CD8-positive, alpha-beta memory T cell (primary cell): ENCODE measurements at regions not wholly inside any gene's neighbourhood (a gene's known extent, or its start where the extent isn't known, plus 50 kb on each side); places are given as distances from the start of the nearest gene placed in this dataset.

Source experiments
- CTCF ChIA-PET: fragments of 350-600 bp; sonication (Branson Sonifier 250); formaldehyde crosslinking; loops from one replicate; lab custom pipeline; 2021; ENCODE audit warnings: antibody characterized with exemption; lab: Charles Lee
- POLR2A ChIA-PET: fragments of 350-600 bp; sonication (Branson Sonifier 250); formaldehyde crosslinking; loops from one replicate; lab custom pipeline; 2021; ENCODE audit warnings: antibody characterized with exemption; lab: Charles Lee
- DNase-seq, 5 donors: peaks; one replicate each; pipeline versions ENCODE4 v3.0.0 to v3.0.0-alpha.2; 2020 to 2022; ENCODE audit warnings: mixed read lengths in 1 of 5
- H3K27ac ChIP-seq: one replicate; pipeline ENCODE4 v1.7.0; 2013; ENCODE audit warnings: low read depth, mild to moderate bottlenecking, low read length, moderate library complexity
- H3K27me3 ChIP-seq: 2 replicates; pipeline ENCODE4 v1.7.0; 2013; ENCODE audit warnings: low read length, mild to moderate bottlenecking; ENCODE audit not compliant: insufficient read depth, poor library complexity, severe bottlenecking
- H3K36me3 ChIP-seq: 2 replicates; pipeline ENCODE4 v1.7.0; 2013; ENCODE audit warnings: mild to moderate bottlenecking, low read length, moderate library complexity; ENCODE audit not compliant: insufficient read depth
- H3K4me1 ChIP-seq: 2 replicates; pipeline ENCODE4 v1.7.0; 2013; ENCODE audit warnings: mild to moderate bottlenecking, low read length, moderate library complexity; ENCODE audit not compliant: insufficient read depth
- H3K4me3 ChIP-seq: 2 replicates; pipeline ENCODE4 v1.7.0; 2013; ENCODE audit warnings: mild to moderate bottlenecking, low read length
- H3K9me3 ChIP-seq: 2 replicates; pipeline ENCODE4 v1.7.0; 2013; ENCODE audit warnings: mild to moderate bottlenecking, low read length
- H3K27ac Mint-ChIP-seq, 8 donors: one replicate each; pipeline ENCODE4 v1.8.0; 2020 to 2021; ENCODE audit warnings: mixed read lengths in 8 of 8, mild to moderate bottlenecking in 6 of 8, inconsistent platforms in 3 of 8, moderate library complexity in 3 of 8
- H3K27me3 Mint-ChIP-seq, 2 donors: one replicate each; pipeline ENCODE4 v1.8.0; 2020 to 2021; ENCODE audit warnings: mixed read lengths in 2 of 2, mild to moderate bottlenecking in 1 of 2, moderate library complexity in 1 of 2
- H3K36me3 Mint-ChIP-seq, 3 donors: one replicate each; pipeline ENCODE4 v1.8.0; 2020 to 2021; ENCODE audit warnings: mixed read lengths in 3 of 3, inconsistent platforms in 1 of 3, mild to moderate bottlenecking in 1 of 3
- H3K4me1 Mint-ChIP-seq, 3 donors: one replicate each; pipeline ENCODE4 v1.8.0; 2020 to 2021; ENCODE audit warnings: mixed read lengths in 3 of 3, inconsistent platforms in 1 of 3, mild to moderate bottlenecking in 1 of 3
- H3K4me3 Mint-ChIP-seq, 7 donors: one replicate each; pipeline ENCODE4 v1.8.0; 2020 to 2021; ENCODE audit warnings: mixed read lengths in 7 of 7, mild to moderate bottlenecking in 6 of 7, moderate library complexity in 4 of 7, inconsistent platforms in 2 of 7
- H3K9me3 Mint-ChIP-seq, 5 donors: one replicate each; pipeline ENCODE4 v1.8.0; 2020 to 2022; ENCODE audit warnings: mixed read lengths in 5 of 5, mild to moderate bottlenecking in 3 of 5, moderate library complexity in 2 of 5, inconsistent platforms in 1 of 5

DNA sequence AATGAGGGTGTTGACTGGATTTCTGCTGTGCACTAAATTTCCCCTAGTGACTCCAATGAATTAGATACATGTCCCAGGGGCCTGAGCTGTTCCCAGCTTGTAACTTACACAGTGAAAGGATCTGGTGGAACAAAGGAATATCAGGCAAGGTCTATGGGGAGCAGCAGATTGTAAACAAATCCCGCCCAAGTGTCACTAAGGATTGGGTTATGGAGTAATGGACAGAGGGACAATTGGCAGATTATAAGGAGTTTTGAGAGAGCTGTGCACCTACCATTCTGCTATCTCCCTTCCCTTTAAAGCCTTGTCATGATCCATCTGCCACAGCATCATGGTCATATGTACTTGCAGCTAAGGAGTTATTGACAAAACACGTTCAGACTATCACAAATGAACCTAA lies 183.0 kb downstream of the RAB11FIP2 start:
- ChIA-PET POLR2A (no interaction called here), CTCF (no interaction called here)
- Mint-ChIP-seq H3K36me3 (no peaks in the 10 kb centered on the region), H3K4me1 (no peaks in the 10 kb centered on the region), H3K27ac (no peak overlapping the region), H3K27me3 (peaks cover 0 to 3% of the 10 kb centered on the region in 2 donors), H3K9me3 (no peaks in the 10 kb centered on the region), H3K4me3 (no peak overlapping the region)
- Histone ChIP-seq H3K4me3 (no peak overlapping the region), H3K27ac (no peak overlapping the region), H3K9me3 (no peaks in the 10 kb centered on the region), H3K36me3 (no peaks in the 10 kb centered on the region), H3K27me3 (no peaks in the 10 kb centered on the region), H3K4me1 (no peaks in the 10 kb centered on the region)
- no peak for DNase-seq

- Histone ChIP-seq H3K4me1 (no peaks in the 10 kb centered on the region), H3K36me3 (no peaks in the 10 kb centered on the region), H3K27ac (no peak overlapping the region), H3K9me3 (no peaks in the 10 kb centered on the region), H3K27me3 (no peaks in the 10 kb centered on the region), H3K4me3 (no peak overlapping the region)
- Mint-ChIP-seq H3K4me1 (no peaks in the 10 kb centered on the region), H3K27ac (no peak overlapping the region), H3K9me3 (no peaks in the 10 kb centered on the region), H3K27me3 (peaks cover 0 to 3% of the 10 kb centered on the region in 2 donors), H3K36me3 (no peaks in the 10 kb centered on the region), H3K4me3 (no peak overlapping the region)
- no peak for DNase-seq
- ChIA-PET POLR2A (no interaction called here), CTCF (no interaction called here)
These were observed 180.8 kb downstream of the RAB11FIP2 start for GRCh38 chr10:117865945-117866344.

- no peaks in the 10 kb centered on the region for H3K9me3 ChIP-seq
- no peaks in the 10 kb centered on the region for H3K4me1 Mint-ChIP-seq
- no peak for DNase-seq
- peaks cover 0 to 8% of the 10 kb centered on the region in 2 donors for H3K27me3 Mint-ChIP-seq
- H3K27ac Mint-ChIP-seq, result no peak overlapping the region
- H3K4me1 ChIP-seq, result no peaks in the 10 kb centered on the region
- H3K27ac ChIP-seq, result no peak overlapping the region
- H3K27me3 ChIP-seq, result no peaks in the 10 kb centered on the region
- H3K4me3 Mint-ChIP-seq, result no peak overlapping the region
- ChIA-PET POLR2A (no interaction called here), CTCF (no interaction called here)
- no peaks in the 10 kb centered on the region for H3K36me3 Mint-ChIP-seq
- no peaks in the 10 kb centered on the region for H3K9me3 Mint-ChIP-seq
- H3K4me3 ChIP-seq, result no peak overlapping the region
- no peaks in the 10 kb centered on the region for H3K36me3 ChIP-seq
These were observed 178.6 kb downstream of the RAB11FIP2 start for GRCh38 chr10:117868151-117868550.

GRCh38 chr10:117875793-117876192 lies 170.9 kb downstream of the RAB11FIP2 start:
- Mint-ChIP-seq H3K4me1 (no peaks in the 10 kb centered on the region), H3K9me3 (no peaks in the 10 kb centered on the region), H3K27ac (no peak overlapping the region), H3K27me3 (peaks cover 3 to 12% of the 10 kb centered on the region in 2 donors), H3K4me3 (no peak overlapping the region), H3K36me3 (no peaks in the 10 kb centered on the region)
- Histone ChIP-seq H3K9me3 (no peaks in the 10 kb centered on the region), H3K36me3 (no peaks in the 10 kb centered on the region), H3K27me3 (no peaks in the 10 kb centered on the region), H3K27ac (no peak overlapping the region), H3K4me1 (no peaks in the 10 kb centered on the region), H3K4me3 (no peak overlapping the region)
- CTCF ChIA-PET, result no interaction called here
- POLR2A ChIA-PET, result no interaction called here
- DNase-seq, result no peak

DNA sequence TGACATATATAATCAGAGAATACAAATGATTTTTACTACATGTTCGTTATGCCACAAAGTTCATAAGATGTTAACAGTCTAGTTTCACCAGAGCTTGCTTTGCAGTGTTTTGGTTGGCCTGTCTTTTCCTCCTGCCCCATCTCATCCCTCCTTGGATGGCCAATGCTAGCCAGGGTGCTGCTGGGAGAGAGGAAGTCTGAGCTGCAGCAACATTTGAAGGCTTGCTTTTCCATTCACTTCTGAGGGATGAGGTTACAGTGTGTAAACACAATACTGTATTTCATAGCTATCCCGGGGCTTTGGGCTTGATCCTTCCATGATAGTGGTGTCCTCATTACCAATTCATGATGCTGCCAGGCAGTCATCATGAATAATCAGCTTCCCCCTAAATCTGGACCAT lies 170.5 kb downstream of the RAB11FIP2 start:
- Mint-ChIP-seq H3K27ac (no peak overlapping the region), H3K4me1 (no peaks in the 10 kb centered on the region), H3K4me3 (no peak overlapping the region), H3K9me3 (no peaks in the 10 kb centered on the region), H3K36me3 (no peaks in the 10 kb centered on the region), H3K27me3 (peaks cover 5 to 14% of the 10 kb centered on the region in 2 donors)
- DNase-seq, result no peak
- Histone ChIP-seq H3K36me3 (no peaks in the 10 kb centered on the region), H3K4me3 (no peak overlapping the region), H3K9me3 (no peaks in the 10 kb centered on the region), H3K4me1 (no peaks in the 10 kb centered on the region), H3K27ac (no peak overlapping the region), H3K27me3 (no peaks in the 10 kb centered on the region)
- ChIA-PET CTCF (no interaction called here), POLR2A (no interaction called here)

GRCh38 chr10:117878626-117879025 lies 168.1 kb downstream of the RAB11FIP2 start:
- ChIA-PET CTCF (no interaction called here), POLR2A (no interaction called here)
- H3K4me3 ChIP-seq, result no peak overlapping the region
- H3K27me3 ChIP-seq, result no peaks in the 10 kb centered on the region
- H3K27ac ChIP-seq, result no peak overlapping the region
- Mint-ChIP-seq H3K27ac (no peak overlapping the region), H3K4me3 (no peak overlapping the region), H3K27me3 (peaks cover 6 to 19% of the 10 kb centered on the region in 2 donors), H3K9me3 (no peaks in the 10 kb centered on the region), H3K36me3 (no peaks in the 10 kb centered on the region), H3K4me1 (no peaks in the 10 kb centered on the region)
- H3K9me3 ChIP-seq, result no peaks in the 10 kb centered on the region
- H3K4me1 ChIP-seq, result no peaks in the 10 kb centered on the region
- no peaks in the 10 kb centered on the region for H3K36me3 ChIP-seq
- DNase-seq, result no peak

DNA sequence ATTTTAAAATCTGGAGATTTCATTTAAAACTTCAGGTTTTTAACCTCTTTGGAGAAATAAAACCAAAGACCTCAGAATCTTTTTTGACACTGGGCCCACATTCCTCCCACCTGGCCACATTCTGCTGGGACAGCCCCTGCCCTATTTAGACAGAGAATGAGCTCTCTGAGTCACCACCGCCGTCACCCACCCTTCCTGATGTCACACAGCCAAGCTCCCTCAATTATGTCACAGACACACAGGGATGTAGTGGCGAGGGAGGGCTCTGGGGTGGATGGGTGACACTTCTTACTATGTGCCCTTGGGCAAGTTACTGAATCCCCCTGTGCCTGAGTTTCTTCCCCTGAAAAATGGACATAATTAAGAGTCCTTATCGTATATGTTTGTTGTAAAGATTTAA lies 162.6 kb downstream of the RAB11FIP2 start:
- Histone ChIP-seq H3K36me3 (no peaks in the 10 kb centered on the region), H3K27me3 (no peaks in the 10 kb centered on the region), H3K4me1 (no peaks in the 10 kb centered on the region), H3K9me3 (no peaks in the 10 kb centered on the region), H3K27ac (no peak overlapping the region), H3K4me3 (no peak overlapping the region)
- Mint-ChIP-seq H3K9me3 (no peaks in the 10 kb centered on the region), H3K4me3 (no peak overlapping the region), H3K27ac (no peak overlapping the region), H3K36me3 (no peaks in the 10 kb centered on the region), H3K27me3 (peaks cover 6 to 35% of the 10 kb centered on the region in 2 donors), H3K4me1 (no peaks in the 10 kb centered on the region)
- ChIA-PET CTCF (no interaction called here), POLR2A (no interaction called here)
- no peak for DNase-seq

GRCh38 chr10:117884592-117884991 lies 162.1 kb downstream of the RAB11FIP2 start:
- H3K27me3 ChIP-seq, result no peaks in the 10 kb centered on the region
- CTCF ChIA-PET, result no interaction called here
- H3K27me3 Mint-ChIP-seq, result peaks cover 6 to 37% of the 10 kb centered on the region in 2 donors
- POLR2A ChIA-PET, result no interaction called here
- no peaks in the 10 kb centered on the region for H3K36me3 Mint-ChIP-seq
- no peaks in the 10 kb centered on the region for H3K9me3 ChIP-seq
- H3K27ac Mint-ChIP-seq, result no peak overlapping the region
- no peaks in the 10 kb centered on the region for H3K36me3 ChIP-seq
- H3K9me3 Mint-ChIP-seq, result no peaks in the 10 kb centered on the region
- DNase-seq, result no peak
- H3K4me3 ChIP-seq, result no peak overlapping the region
- H3K4me3 Mint-ChIP-seq, result no peak overlapping the region
- no peaks in the 10 kb centered on the region for H3K4me1 Mint-ChIP-seq
- no peaks in the 10 kb centered on the region for H3K4me1 ChIP-seq
- no peak overlapping the region for H3K27ac ChIP-seq
